Testis (tissue), 2 donors: ENCODE measurements at regions not wholly inside any gene's neighbourhood (a gene's known extent, or its start where the extent isn't known, plus 50 kb on each side); places are given as distances from the start of the nearest gene placed in this dataset.

Source experiments
- DNase-seq: peaks from one replicate; pipeline ENCODE4 v3.0.0-alpha.2; 2019
- H3K27ac ChIP-seq, 2 donors: fragments of 200-600 bp; sonication (generic); one replicate each; pipeline ENCODE4 v1.5.1; 2019
- H3K27me3 ChIP-seq: fragments of 200-600 bp; sonication (generic); one replicate; pipeline ENCODE4 v1.5.1; 2019
- H3K36me3 ChIP-seq: fragments of 200-600 bp; sonication (generic); one replicate; pipeline ENCODE4 v1.5.1; 2017; ENCODE audit warnings: low read depth; ENCODE audit errors: missing control alignments
- H3K4me1 ChIP-seq: fragments of 200-600 bp; sonication (generic); one replicate; pipeline ENCODE4 v1.5.1; 2019
- H3K4me3 ChIP-seq, 2 donors: fragments of 200-600 bp; sonication (generic); one replicate each; pipeline ENCODE4 v1.5.1; 2017 to 2019
- H3K9me3 ChIP-seq: fragments of 200-600 bp; sonication (generic); one replicate; pipeline ENCODE4 v1.5.1; 2017
- POLR2A ChIP-seq: fragments of 450-650 bp; IDR thresholded peaks from one replicate; pipeline ENCODE4 v1.6.1; 2017; ENCODE audit warnings: antibody characterized with exemption, mild to moderate bottlenecking, moderate library complexity
- WGBS, 2 donors: methylation state at CpG; one replicate each; pipeline ENCODE4 v1.1.5; 2018; 5-methylcytosine and 5-hydroxymethylcytosine counted together
- intact Hi-C: fragments of 100-400 bp; cut with DNase I; formaldehyde crosslinking; loops from one replicate; pipeline ENCODE4 v1.15.1; 2023; ENCODE audit warnings: low total_unique reads
- TF ChIP-seq, protein P1 (sequence below), 3 experiments: fragments of 450-650 bp in 2 of 3; fragments of 200-600 bp in 1 of 3; sonication (generic) in 1 of 3; IDR thresholded peaks; one replicate each; pipeline ENCODE4 v1.5.1; 2016 to 2019; ENCODE audit warnings: antibody characterized with exemption in 3 of 3, mild to moderate bottlenecking in 2 of 3, moderate library complexity in 1 of 3

GRCh38 chr22:47423266-47423665, 660.8 kb downstream of the TBC1D22A start:
- H3K9me3 ChIP-seq, result no peaks in the 10 kb centered on the region
- no peak for DNase-seq
- no peak for TF ChIP-seq POLR2A
- TF ChIP-seq, protein P1, sequence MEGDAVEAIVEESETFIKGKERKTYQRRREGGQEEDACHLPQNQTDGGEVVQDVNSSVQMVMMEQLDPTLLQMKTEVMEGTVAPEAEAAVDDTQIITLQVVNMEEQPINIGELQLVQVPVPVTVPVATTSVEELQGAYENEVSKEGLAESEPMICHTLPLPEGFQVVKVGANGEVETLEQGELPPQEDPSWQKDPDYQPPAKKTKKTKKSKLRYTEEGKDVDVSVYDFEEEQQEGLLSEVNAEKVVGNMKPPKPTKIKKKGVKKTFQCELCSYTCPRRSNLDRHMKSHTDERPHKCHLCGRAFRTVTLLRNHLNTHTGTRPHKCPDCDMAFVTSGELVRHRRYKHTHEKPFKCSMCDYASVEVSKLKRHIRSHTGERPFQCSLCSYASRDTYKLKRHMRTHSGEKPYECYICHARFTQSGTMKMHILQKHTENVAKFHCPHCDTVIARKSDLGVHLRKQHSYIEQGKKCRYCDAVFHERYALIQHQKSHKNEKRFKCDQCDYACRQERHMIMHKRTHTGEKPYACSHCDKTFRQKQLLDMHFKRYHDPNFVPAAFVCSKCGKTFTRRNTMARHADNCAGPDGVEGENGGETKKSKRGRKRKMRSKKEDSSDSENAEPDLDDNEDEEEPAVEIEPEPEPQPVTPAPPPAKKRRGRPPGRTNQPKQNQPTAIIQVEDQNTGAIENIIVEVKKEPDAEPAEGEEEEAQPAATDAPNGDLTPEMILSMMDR (IDR thresholded peaks at IDR 0.05), result no peak
- no peaks in the 10 kb centered on the region for H3K36me3 ChIP-seq
- intact Hi-C loops, result no loop called here
- no peaks in the 10 kb centered on the region for H3K27me3 ChIP-seq
- no peak overlapping the region for H3K27ac ChIP-seq
- 76 to 77% methylated on average over 8 to 9 of the region's 9 CpGs for WGBS, 2 donors
- H3K4me1 ChIP-seq, result no peaks in the 10 kb centered on the region
- no peak overlapping the region for H3K4me3 ChIP-seq

- H3K4me1 ChIP-seq, result no peaks in the 10 kb centered on the region
- TF ChIP-seq, protein P1 (IDR thresholded peaks at IDR 0.05), result no peak
- no peak for TF ChIP-seq POLR2A
- H3K9me3 ChIP-seq, result no peaks in the 10 kb centered on the region
- H3K4me3 ChIP-seq, result no peak overlapping the region
- no peak overlapping the region for H3K27ac ChIP-seq
- no peaks in the 10 kb centered on the region for H3K36me3 ChIP-seq
- WGBS, 2 donors, result 88 to 94% methylated on average over 10 of the region's 10 CpGs
- intact Hi-C loops, result no loop called here
- no peaks in the 10 kb centered on the region for H3K27me3 ChIP-seq
- no peak for DNase-seq
These were observed 660.3 kb downstream of the TBC1D22A start for GRCh38 chr22:47422736-47423135.

- H3K27ac ChIP-seq, result no peak overlapping the region
- WGBS, 2 donors, result 89 to 92% methylated on average over 9 of the region's 9 CpGs
- no peak for DNase-seq
- TF ChIP-seq, protein P1 (IDR thresholded peaks at IDR 0.05), result no peak
- no peaks in the 10 kb centered on the region for H3K9me3 ChIP-seq
- H3K27me3 ChIP-seq, result no peaks in the 10 kb centered on the region
- H3K36me3 ChIP-seq, result no peaks in the 10 kb centered on the region
- no peaks in the 10 kb centered on the region for H3K4me1 ChIP-seq
- intact Hi-C loops, result no loop called here
- no peak overlapping the region for H3K4me3 ChIP-seq
These were observed 659.4 kb downstream of the TBC1D22A start for GRCh38 chr22:47421846-47422245.

- no peak overlapping the region for H3K27ac ChIP-seq
- WGBS, 2 donors, result 72 to 91% methylated on average over 3 of the region's 3 CpGs
- H3K4me3 ChIP-seq, result no peak overlapping the region
- no peaks in the 10 kb centered on the region for H3K36me3 ChIP-seq
- intact Hi-C loops, result no loop called here
- H3K27me3 ChIP-seq, result no peaks in the 10 kb centered on the region
- DNase-seq, result no peak
- H3K9me3 ChIP-seq, result no peaks in the 10 kb centered on the region
- no peaks in the 10 kb centered on the region for H3K4me1 ChIP-seq
- TF ChIP-seq POLR2A, result no peak
- TF ChIP-seq, protein P1 (IDR thresholded peaks at IDR 0.05), result no peak
These were observed 657.8 kb downstream of the TBC1D22A start for GRCh38 chr22:47420211-47420610.

- Histone ChIP-seq H3K27ac (no peak overlapping the region), H3K27me3 (no peaks in the 10 kb centered on the region), H3K4me1 (no peaks in the 10 kb centered on the region), H3K9me3 (no peaks in the 10 kb centered on the region), H3K4me3 (no peak overlapping the region), H3K36me3 (no peaks in the 10 kb centered on the region)
- TF ChIP-seq, protein P1 (IDR thresholded peaks at IDR 0.05), result no peak
- TF ChIP-seq POLR2A, result no peak
- no peak for DNase-seq
- intact Hi-C loops, result no loop called here
- 66 to 68% methylated on average over 4 of the region's 4 CpGs for WGBS, 2 donors
These were observed 656.8 kb downstream of the TBC1D22A start for GRCh38 chr22:47419239-47419638.
